Kidney tubule cell (primary cell): ENCODE measurements at regions not wholly inside any gene's neighbourhood (a gene's known extent, or its start where the extent isn't known, plus 50 kb on each side); places are given as distances from the start of the nearest gene placed in this dataset.
A peak's percentile ranks its signal among the peaks of the same experiment; 100 is the strongest.

ENCODE experiments used
- DNase-seq: peaks from one replicate; pipeline ENCODE4 v3.0.0-alpha.2; 2018; ENCODE audit warnings: low spot score

DNA sequence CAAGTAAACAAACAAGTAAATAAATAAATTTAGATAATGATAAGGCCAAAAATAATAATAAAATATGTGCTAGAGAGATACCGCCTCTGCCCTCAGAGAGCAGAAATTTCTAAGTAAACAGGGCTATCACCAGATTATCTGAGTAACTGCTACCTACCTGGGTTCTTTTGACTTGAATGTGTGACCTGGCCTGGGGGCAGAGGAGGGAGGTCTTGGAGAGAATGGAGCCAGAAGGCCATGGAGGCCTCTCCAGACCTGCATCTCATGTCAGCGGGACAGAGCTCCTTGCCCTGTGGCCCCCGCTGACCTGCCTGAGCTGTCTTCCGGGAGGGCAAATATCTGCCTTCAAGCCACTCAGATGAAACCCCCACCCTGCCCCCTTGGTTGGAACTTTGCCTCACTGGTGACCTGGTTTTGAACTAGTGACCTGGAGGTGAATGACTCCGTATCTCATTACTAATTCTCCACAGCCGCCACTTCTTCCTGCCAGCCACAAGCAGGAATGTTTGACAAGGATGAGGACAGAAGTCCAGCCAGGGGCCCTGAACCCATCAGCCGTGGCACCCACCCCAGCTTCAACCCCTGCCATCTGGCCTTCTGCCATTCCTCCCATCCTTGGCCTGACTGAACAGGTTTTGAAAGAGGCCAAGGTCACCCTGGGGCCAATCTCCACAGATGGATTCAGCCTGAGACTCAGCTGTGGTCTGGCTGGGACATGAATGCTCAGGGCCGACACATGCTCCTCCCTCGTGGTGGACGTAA is 86.8 kb upstream of the PARP11 start:
- peak; percentile 30 for DNase-seq

DNA sequence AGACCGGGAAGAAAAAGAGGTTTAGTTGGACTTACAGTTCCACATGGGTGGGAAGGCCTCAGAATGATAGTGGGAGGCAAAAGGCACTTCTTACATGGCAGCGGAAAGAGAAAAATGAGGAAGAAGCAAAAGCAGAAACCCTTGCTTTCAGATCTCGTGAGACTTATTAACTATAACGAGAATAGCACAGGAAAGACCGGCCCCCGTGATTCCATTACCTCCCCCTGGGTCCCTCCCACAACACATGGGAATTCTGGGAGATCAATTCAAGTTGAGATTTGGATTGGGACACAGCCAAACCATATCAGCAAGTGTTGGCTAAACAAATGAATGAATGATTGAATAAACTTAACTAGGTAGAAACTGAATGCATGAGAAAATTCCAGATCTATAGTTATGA is 85.3 kb upstream of the PARP11 start:
- no peak for DNase-seq

DNA sequence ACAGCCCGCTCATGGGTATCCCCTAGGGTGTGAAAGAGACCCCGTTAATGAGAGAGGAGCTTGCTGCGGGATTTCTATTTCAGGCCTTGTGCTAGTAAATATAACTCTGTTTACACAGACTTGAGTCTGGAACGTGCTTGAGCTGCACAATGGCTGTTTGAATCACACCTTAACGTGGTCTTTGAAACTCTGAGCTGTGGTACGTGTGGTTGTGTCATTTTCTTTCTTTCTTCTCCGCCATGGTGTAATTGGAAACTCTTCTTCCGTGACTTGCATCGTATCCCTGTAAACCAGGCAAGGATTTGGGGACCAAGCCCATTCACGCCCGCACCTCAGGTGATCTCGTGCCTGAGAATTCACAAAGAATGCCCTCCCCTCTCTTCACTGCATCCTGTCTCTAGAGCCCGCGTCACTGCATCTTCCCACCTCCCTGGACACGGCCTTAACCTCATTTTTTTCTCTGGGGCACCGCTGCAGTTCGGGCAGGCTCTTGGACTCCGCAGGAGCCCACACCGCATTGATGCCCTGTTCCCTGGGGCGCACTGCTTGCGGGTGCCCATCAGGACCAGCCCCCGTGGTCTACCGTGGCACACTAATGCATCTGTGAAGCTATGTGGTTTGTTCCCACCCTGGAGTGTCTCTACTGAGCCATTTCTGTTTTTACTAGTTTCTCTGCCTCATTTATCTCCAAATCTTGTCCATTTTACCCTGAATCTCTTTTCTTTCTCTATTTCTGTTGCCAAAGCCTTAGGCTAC is 78.4 kb upstream of the PARP11 start:
- no peak for DNase-seq

DNA sequence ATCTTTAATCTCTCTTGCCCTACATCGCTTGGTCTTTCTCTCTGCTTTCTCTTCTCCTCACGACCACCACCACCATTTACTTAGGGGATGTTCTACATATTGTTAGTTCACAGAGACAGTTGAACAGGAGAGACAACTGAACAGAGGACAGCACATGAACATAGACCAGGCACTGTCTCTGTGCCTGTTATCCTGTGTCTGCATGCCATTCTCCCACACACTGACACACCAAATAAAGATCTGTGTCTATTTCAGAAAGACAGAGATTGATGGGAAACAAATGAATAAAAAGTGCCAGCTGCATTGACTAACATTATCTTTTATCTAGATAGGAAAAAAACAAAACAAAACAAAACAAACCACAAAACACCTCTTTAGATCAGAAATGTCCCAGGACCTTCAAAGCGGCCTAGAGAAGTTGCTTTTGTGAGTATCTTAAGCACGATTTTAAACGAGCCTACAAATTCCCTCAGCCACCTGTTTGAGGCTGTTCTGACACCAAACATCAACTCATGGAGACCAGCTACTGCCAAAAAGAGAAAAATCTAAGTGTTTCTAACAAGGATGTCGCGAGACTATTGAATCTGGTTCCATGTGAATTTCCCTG is 77.6 kb upstream of the PARP11 start:
- DNase-seq, result no peak

DNA sequence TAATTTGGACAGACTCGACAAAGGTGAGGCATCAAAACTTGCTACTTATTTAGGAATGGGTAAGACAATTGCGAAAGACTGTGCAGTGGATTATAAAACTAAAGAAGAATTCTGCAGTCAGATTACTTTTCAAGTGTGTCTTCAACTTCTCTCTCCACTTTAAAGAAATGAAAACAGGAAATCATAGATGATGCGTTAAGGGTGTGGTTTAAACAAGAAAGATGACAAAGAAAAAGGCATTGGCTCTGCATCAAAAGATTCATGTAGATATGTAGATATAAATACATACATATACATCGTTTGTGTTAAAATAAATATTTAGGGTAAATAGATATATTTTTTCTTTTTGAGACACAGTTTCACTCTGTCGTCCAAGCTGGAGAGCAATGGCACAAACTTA is 74.6 kb upstream of the PARP11 start:
- DNase-seq, result no peak

DNA sequence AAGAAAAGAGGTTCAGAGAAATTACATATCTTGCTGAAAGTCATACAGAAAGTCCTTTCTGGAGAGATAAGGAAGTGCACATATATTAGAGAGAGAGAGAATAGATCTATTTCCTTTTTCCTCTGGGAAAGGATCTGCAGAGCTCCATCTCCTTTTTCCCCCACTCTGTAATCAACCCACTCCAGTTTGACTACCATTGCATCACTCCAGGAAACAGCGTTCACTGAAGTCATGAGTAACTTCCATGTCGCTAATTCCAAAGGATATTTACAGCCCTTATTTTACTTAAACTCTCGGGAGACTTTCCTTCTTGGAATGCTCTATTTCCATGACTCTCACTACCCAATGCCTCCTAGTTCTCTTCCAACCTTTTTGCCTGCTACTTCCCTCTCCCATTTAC is 72.5 kb upstream of the PARP11 start:
- no peak for DNase-seq

DNA sequence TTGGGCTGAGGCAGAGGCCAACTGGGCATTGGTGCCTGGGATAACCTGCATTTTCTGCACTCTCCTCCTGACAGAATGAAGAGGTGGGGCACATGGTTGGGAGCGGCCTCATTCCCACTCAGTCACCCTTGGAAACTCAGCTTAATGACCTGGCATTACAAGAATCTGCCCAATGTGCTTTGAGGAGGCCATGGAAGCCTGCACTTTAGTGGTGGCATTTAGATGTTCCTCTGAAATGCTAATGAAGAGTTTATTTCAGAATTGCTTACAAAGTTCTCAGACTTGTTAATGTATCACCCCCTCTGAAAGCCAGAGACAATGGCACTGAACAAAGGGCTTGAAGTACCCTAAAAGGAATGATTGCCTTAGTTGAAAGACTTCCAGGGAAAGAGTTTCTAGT is 71.4 kb upstream of the PARP11 start:
- DNase-seq, result no peak

DNA sequence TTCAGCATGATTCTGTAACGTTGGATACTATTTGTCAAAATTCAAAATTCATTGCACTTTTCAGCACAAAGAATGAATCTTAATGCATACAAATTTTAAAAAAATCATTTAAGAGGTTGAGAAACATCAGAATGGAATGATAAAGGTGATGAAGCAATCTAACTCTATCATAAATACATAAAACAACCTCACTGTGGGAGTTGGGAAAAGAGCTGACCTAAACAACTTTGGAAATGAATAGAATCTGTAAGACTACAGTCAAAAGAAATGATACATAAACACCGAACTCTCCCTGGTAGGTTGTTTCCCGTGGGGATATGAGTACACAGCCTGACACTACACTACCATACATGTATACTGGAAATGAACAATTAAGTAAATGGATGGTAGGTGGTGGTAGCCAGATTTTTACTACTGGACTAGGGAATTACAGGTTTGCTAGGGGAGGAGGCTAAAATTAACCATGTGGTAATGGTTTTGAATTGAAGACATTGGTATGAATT is 64.9 kb upstream of the PARP11 start:
- no peak for DNase-seq

DNA sequence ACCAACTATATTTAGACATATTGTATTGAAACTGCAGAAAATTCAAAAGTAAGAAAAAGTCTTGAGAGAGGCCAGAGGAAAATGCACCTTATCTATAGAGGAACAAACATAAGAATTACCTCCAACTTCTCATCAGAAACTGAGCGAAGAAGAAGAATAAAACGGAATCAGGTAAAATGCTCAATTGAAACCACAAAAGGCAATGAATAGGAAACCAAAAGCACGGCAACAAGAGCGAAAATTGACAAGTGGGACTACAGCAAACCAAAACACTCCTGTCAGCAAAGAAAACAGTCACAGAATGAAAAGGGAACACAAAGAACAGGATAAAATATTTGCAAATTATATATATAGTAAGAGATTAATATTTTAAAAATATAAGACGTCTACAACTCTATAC is 61.9 kb upstream of the PARP11 start:
- no peak for DNase-seq

DNA sequence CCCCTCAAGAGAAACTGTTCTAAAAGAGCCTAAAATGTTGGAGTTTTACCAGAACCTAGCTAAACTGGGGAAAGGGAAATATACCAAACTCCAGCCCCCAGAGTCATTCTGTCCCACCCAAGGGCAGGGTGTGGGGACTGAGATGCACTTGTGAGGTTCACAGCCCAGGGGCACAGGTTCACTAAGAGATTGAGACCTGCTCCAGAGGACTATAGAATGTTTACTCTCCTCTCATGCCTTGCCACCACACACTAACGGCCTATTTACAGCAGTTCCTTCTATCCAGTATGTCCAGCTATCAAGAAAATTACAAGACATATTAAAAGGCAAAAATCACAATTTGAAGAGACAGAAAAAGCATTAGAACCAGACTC is 60.6 kb upstream of the PARP11 start:
- no peak for DNase-seq

DNA sequence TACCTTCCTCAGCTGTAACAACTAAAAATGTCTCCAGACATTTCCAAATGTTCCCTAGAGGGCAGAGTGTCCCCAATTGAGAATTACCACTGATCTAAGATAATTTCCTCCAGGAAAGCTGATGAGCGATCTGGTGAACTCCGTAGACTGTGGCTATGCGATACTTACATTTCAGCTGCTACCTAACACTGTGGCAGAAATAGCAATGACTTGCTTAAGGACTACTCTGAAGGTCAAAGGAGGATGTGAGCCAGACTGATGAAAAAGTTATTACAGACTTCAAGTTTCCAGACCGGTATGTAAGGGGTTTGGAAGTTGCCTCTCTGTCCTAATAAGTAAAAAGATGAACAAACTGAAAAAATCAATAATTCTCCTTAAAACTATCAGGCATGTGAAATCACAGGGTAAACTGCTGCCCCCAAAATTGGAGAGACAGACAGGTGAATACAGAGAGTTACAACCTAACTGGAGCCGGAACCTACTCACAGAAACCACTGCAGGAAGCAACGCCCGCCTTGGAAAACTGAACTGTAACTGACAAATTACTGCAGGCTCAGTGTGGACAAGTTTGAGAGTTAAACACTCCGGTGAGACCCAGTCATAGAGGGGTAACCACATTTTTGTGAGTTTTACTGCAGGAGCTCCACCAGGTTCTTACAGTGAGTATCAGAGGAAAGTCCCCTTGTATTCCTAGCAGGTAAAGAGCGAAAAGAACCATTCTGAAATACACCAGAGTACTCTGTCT is 60.0 kb upstream of the PARP11 start:
- DNase-seq, result no peak

DNA sequence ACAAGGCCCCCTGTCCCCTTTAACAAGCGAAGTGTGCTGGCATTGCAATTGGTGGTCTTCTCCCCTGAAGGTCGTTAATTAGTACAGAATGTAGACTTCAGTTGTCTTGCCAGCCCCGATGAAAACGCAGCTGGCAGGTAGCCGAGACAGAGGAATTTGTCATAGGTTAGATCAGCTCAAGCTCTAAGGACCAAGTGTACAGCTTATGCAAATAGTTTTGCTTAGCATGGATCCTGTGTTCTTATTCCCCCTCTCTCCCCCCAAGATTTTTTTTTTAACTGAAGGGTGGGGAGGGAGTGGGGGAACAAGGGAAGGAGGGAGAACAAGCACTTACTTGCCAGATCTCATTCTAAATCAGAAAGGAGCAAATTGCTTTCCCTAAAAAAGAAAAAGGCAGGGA is 58.6 kb upstream of the PARP11 start:
- no peak for DNase-seq

DNA sequence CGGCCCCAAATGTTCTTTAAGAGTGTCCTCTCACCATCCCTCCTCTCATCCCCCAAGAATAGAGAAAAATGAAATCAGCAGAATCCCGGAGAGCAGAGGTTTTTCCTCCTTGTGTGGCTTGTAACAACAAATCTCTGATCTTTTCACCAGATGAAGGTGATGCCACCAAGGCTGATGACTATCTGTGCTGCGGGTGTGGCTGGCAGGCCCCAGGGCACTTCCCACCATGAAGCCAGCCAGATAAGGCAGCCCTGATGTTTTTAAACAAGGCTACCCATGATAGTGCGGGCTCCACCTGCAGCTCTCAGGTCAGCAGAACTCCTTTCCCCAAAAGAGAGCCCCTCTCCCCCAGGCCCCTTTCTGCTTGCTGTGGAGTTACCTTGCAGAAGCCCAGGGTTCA is 58.0 kb upstream of the PARP11 start:
- DNase-seq, result no peak

DNA sequence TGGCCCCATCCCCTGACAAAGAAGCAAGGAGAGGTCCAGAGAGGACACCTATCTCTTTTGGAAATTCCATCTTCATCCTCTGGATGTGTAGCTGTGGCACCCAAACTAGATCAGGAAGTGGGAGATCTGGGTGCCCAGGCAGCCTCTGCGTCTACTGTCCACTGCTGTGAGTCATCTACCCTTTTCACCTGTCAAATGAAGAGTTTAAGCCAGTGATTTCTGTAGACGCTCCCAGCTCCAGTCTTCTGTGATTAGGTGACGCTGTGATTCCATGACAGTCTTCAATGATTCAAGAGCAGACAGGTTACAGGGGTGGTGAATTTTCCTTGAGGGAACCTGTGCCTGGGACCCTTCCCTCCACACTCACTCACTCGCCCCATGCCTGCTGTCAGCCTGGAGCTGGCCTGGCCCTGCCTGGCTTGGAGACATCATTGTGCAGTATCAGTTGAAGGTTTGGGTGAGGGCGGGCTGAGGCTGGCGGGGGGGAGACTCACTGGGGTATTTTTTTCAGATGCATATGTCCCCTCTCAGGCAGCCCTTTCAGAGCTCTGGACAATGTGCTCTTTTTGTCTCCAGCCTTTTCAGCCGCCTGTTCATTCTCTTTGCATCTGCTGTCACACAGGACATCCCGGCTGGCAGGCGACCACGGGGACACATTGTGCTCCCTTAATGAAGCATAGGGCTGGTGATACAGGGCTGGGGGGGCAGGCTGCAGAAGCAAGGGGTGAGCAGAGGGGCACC is 56.8 kb upstream of the PARP11 start:
- DNase-seq, result no peak

DNA sequence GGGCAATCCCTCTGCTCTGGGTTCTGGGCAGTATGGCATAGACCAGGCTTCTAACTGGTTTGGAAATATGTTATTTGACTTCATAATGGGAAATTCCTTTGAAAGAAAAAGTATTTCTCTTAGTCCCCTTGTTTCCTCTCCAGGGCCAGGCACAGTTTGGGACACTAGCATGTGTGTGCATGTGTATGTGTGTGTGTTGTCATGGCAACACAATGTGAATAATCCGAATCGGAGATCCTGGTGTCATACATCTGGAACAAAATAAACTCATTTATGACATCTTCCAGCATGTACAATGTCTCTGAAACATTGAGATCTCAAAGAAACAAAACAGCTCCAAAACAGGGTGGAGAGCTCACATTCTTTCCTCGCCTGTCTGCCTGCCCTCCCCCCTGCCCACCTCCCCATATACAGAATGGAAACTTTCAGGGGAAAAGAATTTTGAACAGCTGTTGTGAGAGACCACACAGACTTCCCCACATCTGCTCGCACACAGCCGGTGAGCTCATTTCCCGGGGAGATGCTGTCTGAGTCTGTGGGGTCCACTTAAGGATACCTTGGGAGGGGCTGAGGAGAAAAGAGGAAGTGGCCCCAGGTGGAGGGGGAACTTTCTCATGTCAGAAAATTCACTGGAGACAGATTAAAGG is 55.5 kb upstream of the PARP11 start:
- DNase-seq, result no peak

DNA sequence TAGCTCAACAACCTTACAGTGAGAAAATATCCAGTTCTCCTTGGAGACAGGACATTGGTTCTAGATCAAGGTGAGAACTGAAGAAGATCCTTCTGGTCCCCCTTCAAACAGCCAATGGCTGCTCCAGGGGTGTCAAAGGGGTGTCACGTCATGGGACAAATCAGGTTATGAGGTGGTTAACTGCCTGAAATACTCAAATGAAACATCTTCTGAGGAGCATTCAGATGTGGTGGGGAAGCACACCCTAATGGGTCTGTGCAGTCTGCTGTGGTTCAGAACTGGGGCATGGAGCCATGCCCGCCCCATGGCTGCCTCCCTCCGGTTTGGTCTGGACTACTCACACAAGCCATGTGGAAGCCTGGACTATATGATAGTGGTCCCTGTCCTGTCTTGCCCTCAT is 52.4 kb upstream of the PARP11 start:
- no peak for DNase-seq

DNA sequence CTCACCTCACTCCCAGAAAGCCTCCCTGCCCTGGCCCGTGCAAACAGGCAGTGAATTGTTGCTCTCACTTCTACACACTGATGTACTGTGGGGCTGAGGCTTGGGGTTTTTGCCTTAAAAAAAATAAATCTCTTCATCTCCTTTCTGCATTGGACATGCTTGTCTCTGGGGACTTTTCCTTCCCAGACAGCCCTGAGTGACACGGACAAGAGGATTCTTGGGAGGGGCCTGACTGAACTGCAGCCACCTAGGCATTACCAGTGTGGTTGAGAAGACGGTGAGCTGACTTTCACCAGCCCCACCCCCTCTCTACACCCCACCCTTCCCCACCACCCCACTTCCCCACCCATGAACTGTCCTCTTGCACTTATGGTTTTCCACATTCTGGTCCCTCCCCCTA is 51.6 kb upstream of the PARP11 start:
- DNase-seq, result no peak

DNA sequence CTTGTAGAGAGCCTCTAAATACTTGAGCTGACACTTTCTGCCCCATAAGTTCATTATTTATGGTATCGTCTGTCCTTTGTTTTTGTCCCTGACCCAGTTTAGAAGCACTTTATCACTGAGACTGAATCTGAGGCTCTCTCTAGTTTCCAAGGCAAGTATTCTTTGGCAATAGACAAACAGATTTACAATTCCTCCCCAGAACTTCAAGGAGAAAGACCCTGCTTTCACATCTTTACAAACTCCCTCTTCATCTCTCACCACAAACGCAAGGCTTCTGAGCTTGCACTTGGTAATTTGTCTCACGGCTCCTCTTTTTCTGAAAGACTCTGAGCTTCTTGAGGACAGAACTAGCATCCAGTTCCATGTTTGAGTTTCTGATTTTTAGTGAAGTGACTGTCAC is 49.8 kb upstream of the PARP11 start:
- DNase-seq, result no peak
